GM21619 (cell line): ENCODE measurements at regions not wholly inside any gene's neighbourhood (a gene's known extent, or its start where the extent isn't known, plus 50 kb on each side); places are given as distances from the start of the nearest gene placed in this dataset.

Source experiments
- ATAC-seq: cut with Tn5 transposase; IDR thresholded peaks from one replicate; pipeline ENCODE4 v1.9.1; 2021; ENCODE audit not compliant: unreplicated experiment

DNA sequence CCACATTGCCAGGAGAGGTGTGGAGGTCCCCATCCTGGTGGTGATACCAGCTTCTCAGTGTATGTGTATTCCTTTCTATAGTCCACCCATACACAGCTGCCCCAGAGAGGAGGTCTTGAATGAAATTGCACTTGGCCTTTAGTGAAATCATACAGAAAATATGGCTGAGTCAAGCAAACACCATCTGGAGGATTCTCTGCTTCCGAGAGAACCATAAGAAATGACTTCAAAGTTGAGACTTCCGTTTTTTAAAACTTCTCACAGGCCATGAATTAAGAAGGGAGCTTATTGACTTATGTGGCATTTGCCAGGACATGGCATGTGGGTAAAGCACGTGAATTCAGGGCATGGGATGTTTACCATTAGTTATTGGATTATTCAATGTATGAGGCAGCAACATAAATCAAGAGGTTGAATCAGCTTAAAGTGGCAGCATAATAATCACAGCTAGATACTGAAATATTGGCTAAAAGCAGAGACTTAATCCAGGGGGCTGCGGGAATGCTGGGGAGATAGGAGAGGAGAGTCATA lies 119.1 kb upstream of the MTNR1B start:
- no peak for ATAC-seq

DNA sequence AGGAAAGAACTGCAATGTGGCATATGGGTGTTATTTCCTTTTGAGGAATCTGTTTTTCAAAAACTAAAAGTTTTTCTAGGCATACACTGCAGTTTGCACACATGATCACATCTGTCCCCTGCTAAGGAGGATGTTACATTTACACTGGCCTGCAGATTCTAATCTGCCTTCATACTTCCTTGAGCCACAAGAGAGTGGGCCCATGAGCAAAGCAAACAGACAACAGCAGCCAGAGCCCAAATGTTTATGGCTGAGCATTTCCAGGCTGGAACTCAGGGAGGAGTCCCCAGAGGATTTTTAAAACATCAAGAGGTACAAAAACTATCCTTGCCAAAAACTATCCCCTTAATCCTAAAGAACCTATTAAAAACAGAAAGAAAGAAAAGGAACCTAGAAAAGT lies 117.2 kb upstream of the MTNR1B start:
- no peak for ATAC-seq

DNA sequence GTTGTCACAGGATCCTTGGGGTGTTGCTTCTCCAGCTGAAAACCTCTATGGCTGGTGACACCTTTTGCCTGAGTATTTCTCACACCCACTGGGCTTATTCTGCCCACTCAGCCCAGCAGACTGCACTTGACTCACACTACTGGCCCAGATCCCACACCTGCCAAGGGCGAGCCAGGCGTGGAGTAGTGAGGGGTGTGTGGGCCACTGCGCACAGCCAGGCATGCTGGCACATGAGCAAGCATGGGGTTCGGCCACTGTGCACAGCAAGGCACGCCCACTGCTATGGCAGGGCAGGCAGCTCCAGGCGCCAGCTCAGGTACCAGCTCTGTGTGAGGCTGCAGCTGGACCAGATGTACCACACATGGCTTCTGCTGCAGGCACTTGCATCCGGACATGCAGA lies 116.5 kb upstream of the MTNR1B start:
- ATAC-seq, result no peak

- ATAC-seq, result no peak
These were observed 115.3 kb upstream of the MTNR1B start for GRCh38 chr11:92854162-92854561.

DNA sequence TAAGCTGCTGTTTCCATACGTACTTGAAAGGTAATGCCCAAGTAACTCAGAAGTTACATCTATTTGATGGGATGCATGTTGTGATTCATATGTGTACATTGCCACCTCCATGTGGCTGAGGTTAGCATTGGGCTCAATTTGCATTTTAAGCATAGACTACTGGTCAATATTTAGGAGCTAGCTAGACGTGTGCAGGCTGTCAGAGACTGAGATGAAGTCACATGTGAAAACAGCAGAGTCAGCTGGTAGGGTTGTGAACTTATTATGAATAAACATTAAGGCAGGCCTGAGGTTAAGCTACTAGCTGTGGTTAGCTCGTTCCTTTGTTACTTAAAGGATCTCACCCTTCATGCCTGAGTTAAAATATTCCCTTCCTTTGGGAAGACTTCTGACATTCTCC lies 114.5 kb upstream of the MTNR1B start:
- no peak for ATAC-seq

DNA sequence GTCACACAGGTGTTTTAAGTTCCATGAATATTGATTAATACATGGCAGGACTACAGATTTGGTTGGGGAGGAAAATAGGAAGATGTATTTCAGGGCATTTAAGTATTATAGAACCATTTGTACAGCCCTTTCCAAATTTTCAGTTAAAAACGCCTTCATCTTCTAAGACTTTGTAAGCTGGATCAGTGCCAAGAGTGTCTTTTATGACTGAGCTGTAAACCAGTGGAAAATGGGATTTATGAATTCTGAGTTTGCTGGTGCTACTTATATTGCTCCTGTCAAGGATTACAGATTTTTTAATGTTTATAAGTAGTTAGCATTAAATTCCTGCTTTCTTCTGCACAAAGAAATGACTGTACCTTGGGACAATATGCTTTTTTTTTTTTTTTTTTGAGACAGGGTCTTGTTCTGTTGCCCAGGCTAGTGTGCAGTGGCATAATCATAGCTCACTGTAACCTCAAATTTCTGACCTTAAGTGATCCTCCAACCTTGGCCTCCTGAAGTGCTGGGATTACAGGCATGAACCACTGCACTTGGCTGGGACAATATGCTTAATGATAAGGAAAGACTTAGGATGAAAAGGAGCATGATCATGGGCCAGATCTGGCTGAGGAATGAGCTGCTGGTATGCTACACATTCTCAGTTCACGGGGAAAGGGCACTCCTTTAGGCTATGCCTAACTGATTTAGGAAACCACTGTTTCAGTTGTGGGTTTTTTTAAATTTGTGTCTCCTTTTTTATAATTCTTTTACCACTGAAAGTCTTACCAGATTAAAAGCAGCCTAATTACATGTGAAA lies 113.6 kb upstream of the MTNR1B start:
- ATAC-seq, result no peak

GRCh38 chr11:92857407-92857806 lies 112.0 kb upstream of the MTNR1B start:
- ATAC-seq, result no peak

DNA sequence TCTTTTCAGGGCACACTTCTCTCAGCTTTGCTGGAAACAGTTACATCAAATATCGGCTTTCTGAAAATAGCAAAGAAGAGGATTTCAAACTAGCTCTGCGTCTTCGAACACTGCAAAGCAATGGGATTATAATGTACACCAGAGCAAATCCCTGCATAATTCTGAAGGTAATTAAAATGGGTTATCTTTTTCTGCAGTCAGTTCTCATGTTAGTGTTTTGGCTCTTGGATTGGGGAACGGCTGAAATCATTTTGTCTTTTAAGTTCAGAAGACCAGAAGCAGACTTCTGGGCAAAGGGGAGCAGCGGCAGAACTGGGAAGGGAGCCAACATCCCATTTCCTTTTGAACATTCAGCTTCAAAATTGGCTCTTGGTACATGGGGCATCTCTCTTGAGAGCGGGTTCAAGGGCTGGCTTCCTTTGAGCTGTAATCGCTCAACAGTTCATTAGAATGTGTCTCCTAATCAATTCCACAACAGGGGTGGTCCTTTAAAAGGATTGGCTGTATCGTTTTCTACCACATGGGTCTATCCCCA lies 110.2 kb upstream of the MTNR1B start:
- no peak for ATAC-seq

GRCh38 chr11:92861634-92862033 lies 107.8 kb upstream of the MTNR1B start:
- ATAC-seq, result no peak

DNA sequence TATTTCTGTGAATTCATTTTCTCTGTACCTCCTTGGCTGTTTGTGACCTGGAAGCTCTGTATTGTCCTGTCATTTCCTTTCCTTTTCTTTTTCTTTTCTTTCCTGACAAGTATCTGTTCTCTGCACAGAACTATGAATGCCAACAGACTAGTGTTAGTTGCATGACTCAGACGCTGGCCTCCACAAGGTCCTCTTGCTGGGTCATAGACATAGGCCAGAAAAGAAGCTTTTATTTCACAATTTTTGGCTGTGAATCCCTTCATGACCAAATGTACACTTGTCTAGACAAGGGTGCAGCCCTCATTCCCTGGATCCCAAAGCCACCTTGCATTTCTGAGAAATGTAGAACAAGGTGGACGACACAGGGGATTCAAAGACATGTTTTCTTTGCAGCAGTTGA lies 104.1 kb upstream of the MTNR1B start:
- no peak for ATAC-seq

DNA sequence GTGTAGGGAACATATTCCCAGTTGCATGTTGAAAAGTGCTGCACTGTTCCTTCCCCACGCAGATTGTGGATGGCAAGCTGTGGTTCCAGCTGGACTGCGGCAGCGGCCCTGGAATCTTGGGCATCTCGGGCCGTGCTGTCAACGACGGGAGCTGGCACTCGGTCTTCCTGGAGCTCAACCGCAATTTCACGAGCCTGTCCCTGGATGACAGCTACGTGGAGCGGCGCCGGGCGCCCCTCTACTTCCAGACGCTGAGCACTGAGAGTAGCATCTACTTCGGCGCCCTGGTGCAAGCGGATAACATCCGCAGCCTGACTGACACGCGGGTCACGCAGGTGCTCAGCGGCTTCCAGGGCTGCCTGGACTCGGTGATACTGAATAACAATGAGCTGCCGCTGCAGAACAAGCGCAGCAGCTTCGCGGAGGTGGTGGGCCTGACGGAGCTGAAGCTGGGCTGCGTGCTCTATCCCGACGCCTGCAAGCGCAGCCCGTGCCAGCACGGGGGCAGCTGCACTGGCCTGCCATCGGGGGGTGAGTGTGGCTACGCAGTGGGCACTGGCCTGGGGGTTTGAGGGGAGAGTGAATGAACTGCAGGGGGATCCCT lies 102.7 kb upstream of the MTNR1B start:
- ATAC-seq, result no peak

DNA sequence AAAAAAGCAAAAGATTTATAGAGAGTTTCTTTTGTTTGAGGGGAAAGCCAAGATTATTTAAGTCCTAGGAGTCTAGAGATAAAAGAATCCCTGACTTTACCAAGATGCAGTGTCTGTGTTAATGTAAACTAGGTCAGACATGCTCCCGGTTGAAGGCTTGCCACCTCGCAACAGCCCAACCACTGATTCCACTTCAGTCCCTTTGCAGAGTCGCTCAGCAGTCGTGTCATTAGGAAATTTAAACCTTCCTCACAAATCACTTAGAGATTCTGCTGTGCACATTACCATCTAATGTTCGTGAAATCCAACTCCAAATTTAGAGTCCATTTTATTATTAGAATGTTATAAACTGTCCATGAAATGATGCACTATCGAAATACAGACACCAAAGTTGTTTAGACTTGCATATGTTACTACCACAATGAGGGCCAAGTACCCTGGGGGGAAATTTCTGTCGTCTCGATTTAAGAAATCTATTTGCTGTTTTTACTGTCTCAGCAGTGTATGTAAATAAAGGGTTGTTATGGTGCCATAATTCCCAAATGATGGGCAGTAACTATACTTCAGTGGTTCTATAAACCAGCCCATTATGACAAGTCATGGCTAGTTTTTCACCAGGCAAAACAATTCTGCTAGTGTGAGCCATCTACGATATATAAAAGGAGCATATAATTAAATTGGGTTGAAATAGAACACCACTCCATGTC lies 101.4 kb upstream of the MTNR1B start:
- ATAC-seq, result no peak

DNA sequence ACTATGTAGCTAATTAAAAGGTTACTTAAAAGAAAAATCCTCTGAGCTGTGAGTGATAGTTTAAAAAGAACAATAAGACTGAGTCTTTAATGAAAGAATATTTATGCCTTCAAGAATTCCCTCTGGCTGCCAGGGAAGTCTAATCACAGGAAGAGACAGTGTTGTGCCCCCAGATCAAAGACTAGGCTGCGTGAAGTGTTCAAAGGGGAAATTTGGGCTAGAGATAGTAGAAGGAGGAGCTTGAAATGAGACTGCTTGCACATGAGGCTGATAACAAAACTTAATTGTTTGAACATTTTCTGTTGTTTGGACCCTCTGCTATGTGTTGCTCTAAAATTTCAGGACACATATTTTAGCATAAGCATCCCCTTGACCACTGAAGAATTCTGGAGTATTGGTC lies 99.7 kb upstream of the MTNR1B start:
- ATAC-seq, result no peak

- ATAC-seq, result no peak
These were observed 99.1 kb upstream of the MTNR1B start for GRCh38 chr11:92870196-92870832.

- no peak for ATAC-seq
These were observed 95.9 kb upstream of the MTNR1B start for GRCh38 chr11:92873551-92873950.

- no peak for ATAC-seq
These were observed 94.0 kb upstream of the MTNR1B start for GRCh38 chr11:92875473-92875872.

DNA sequence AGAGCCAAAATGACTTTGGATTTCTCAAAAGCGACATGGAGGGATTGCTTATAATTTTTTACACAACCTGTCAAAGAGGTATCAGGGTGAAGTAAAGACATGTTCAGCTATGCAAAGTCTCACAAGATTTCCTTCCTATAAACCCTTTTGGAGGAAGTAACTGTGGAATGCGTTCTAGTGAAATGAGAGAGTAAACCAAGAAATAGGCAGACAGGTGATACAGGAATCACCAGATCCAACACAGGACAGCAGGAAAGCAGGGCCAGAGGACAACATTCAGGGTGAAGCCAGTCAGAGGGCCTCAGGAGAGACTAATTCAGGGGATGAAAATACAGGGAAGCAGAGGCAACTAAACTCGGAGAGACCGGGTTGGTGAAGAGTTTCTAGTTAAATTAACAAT lies 90.4 kb upstream of the MTNR1B start:
- ATAC-seq, result no peak

DNA sequence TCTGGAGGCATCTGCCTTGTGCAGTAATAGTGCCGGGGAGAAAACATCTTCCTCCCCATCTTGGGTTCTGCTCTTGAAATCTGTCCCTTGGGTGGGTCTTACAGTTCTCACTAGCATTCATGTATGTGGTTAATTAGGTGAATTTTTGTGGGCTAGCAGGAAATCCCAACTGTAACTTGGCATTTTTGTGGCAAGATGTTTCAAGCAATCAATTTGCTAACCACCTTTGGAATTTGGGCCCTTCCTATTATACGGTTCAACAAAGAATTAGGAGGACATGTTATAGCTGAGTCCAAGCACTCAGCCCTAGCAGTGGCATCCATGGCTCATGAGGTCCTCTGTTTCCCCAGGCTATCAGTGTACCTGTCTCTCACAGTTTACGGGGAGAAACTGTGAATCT lies 89.1 kb upstream of the MTNR1B start:
- no peak for ATAC-seq

GRCh38 chr11:92881940-92882450 lies 87.5 kb upstream of the MTNR1B start:
- ATAC-seq, result no peak

DNA sequence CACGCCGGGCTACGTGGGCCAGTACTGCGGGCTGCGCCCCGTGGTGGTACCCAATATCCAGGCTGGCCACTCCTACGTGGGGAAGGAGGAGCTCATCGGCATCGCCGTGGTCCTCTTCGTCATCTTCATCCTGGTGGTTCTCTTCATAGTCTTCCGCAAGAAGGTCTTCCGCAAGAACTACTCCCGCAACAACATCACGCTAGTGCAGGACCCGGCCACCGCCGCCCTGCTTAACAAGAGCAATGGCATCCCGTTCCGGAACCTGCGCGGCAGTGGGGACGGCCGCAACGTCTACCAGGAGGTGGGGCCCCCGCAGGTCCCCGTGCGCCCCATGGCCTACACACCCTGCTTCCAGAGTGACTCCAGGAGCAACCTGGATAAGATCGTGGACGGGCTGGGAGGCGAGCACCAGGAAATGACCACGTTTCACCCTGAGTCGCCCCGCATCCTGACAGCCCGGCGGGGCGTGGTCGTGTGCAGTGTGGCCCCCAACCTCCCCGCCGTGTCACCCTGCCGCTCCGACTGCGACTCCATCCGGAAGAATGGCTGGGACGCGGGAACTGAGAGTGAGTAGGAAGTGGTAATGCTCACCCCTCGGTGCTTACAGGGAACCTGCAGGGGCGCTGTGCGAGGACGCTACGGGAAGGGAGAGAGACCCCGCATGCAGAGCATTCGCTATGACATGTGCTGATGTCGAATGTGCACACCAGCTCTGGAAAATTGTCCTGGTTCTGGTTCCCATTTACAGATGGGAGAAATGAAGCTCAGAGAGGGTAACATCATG lies 86.4 kb upstream of the MTNR1B start:
- no peak for ATAC-seq
